ENCODE measurements at regions not wholly inside any gene's neighbourhood (a gene's known extent, or its start where the extent isn't known, plus 50 kb on each side); places are given as distances from the start of the nearest gene placed in this dataset.

GRCh38 chr9:75463871-75464270, 375.6 kb downstream of the OSTF1 start:
- TF ChIP-seq POLR2A (IDR thresholded peaks at IDR 0.05; ENCODE audit: borderline replicate concordance, extremely low read depth, insufficient read depth, insufficient read length) (no peak), YY1 (IDR thresholded peaks at IDR 0.05; ENCODE audit: extremely low read depth, insufficient replicate concordance, low read depth, low read length) (no peak)
